ENCODE measurements at regions not wholly inside any gene's neighbourhood (a gene's known extent, or its start where the extent isn't known, plus 50 kb on each side); places are given as distances from the start of the nearest gene placed in this dataset.
"Not testable (repeated sequence)": the region's sequence is repeated elsewhere in the genome, so short reads cannot be mapped to it uniquely, and the experiment has no call there.

- H3K27me3 ChIP-seq; H3K27ac ChIP-seq; intact Hi-C loops (cut with DNase I); H3K4me3 ChIP-seq; DNase-seq; H3K36me3 ChIP-seq (replicated peaks in 1 of 2; ENCODE audit: insufficient read depth in 1 of 2, low read depth in 2 of 2); H3K9me3 ChIP-seq; H3K4me1 ChIP-seq; ATAC-seq: not testable (repeated sequence)
- WGBS, 2 donors: no CpG with 5 or more reads among the region's 8 CpGs
Observed at GRCh38 chr21:7743940-7744339, 2777.4 kb upstream of the TPTE start.

GRCh38 chr21:7744406-7745099, 2776.8 kb upstream of the TPTE start:
- DNase-seq; H3K36me3 ChIP-seq (replicated peaks in 1 of 2; ENCODE audit: insufficient read depth in 1 of 2, low read depth in 2 of 2); H3K9me3 ChIP-seq; H3K27ac ChIP-seq; intact Hi-C loops (cut with DNase I); H3K4me3 ChIP-seq; H3K4me1 ChIP-seq; H3K27me3 ChIP-seq: not testable (repeated sequence)
- peak; percentile 100 for ATAC-seq
- no CpG with 5 or more reads among the region's 49 CpGs for WGBS, 2 donors

GRCh38 chr21:7745100-7745450, 2776.3 kb upstream of the TPTE start:
- no CpG with 5 or more reads among the region's 33 CpGs for WGBS, 2 donors
- H3K27ac ChIP-seq; H3K4me1 ChIP-seq; H3K9me3 ChIP-seq; intact Hi-C loops (cut with DNase I); H3K4me3 ChIP-seq; DNase-seq; H3K36me3 ChIP-seq (replicated peaks in 1 of 2; ENCODE audit: insufficient read depth in 1 of 2, low read depth in 2 of 2); H3K27me3 ChIP-seq: not testable (repeated sequence)
- ATAC-seq: peak; percentile 73

- DNase-seq; H3K27me3 ChIP-seq; H3K36me3 ChIP-seq (replicated peaks in 1 of 2; ENCODE audit: insufficient read depth in 1 of 2, low read depth in 2 of 2); H3K9me3 ChIP-seq; H3K4me3 ChIP-seq; H3K27ac ChIP-seq; ATAC-seq; intact Hi-C loops (cut with DNase I); H3K4me1 ChIP-seq: not testable (repeated sequence)
- 82% methylated on average over 2 of the region's 2 CpGs; no CpG with 5 or more reads in 1 of the 2 donors for WGBS, 2 donors
Observed at GRCh38 chr21:7747964-7748363, 2773.4 kb upstream of the TPTE start.

GRCh38 chr21:7752611-7753010, 2768.8 kb upstream of the TPTE start:
- H3K4me1 ChIP-seq; DNase-seq; intact Hi-C loops (cut with DNase I); H3K4me3 ChIP-seq; ATAC-seq; H3K36me3 ChIP-seq (replicated peaks in 1 of 2; ENCODE audit: insufficient read depth in 1 of 2, low read depth in 2 of 2); H3K27ac ChIP-seq; H3K9me3 ChIP-seq; H3K27me3 ChIP-seq: not testable (repeated sequence)
- no CpG with 5 or more reads among the region's 2 CpGs for WGBS, 2 donors

GRCh38 chr21:7753380-7753877, 2768.0 kb upstream of the TPTE start:
- H3K36me3 ChIP-seq (replicated peaks in 1 of 2; ENCODE audit: insufficient read depth in 1 of 2, low read depth in 2 of 2); DNase-seq; H3K4me1 ChIP-seq; intact Hi-C loops (cut with DNase I); H3K27ac ChIP-seq; H3K27me3 ChIP-seq; ATAC-seq; H3K9me3 ChIP-seq; H3K4me3 ChIP-seq: not testable (repeated sequence)
- 85 to 95% methylated on average over 4 of the region's 11 CpGs for WGBS, 2 donors

- H3K4me1 ChIP-seq; H3K36me3 ChIP-seq (replicated peaks in 1 of 2; ENCODE audit: insufficient read depth in 1 of 2, low read depth in 2 of 2); intact Hi-C loops (cut with DNase I); H3K27me3 ChIP-seq; ATAC-seq; H3K27ac ChIP-seq; H3K9me3 ChIP-seq; H3K4me3 ChIP-seq; DNase-seq: not testable (repeated sequence)
- no CpG with 5 or more reads among the region's 5 CpGs for WGBS, 2 donors
Observed at GRCh38 chr21:7769985-7770384, 2751.4 kb upstream of the TPTE start.

GRCh38 chr21:7774219-7774618, 2747.2 kb upstream of the TPTE start:
- ATAC-seq; H3K27ac ChIP-seq; intact Hi-C loops (cut with DNase I); H3K27me3 ChIP-seq; DNase-seq; H3K4me3 ChIP-seq; H3K36me3 ChIP-seq (replicated peaks in 1 of 2; ENCODE audit: insufficient read depth in 1 of 2, low read depth in 2 of 2); H3K4me1 ChIP-seq; H3K9me3 ChIP-seq: not testable (repeated sequence)
- no CpG with 5 or more reads among the region's 5 CpGs for WGBS, 2 donors

- not testable (repeated sequence) for DNase-seq
Observed at GRCh38 chr21:7775327-7775984, 2745.9 kb upstream of the TPTE start.

GRCh38 chr21:7776035-7776434, 2745.3 kb upstream of the TPTE start:
- H3K27ac ChIP-seq; H3K4me3 ChIP-seq; ATAC-seq; H3K9me3 ChIP-seq; intact Hi-C loops (cut with DNase I); H3K27me3 ChIP-seq; H3K36me3 ChIP-seq (replicated peaks in 1 of 2; ENCODE audit: insufficient read depth in 1 of 2, low read depth in 2 of 2); DNase-seq; H3K4me1 ChIP-seq: not testable (repeated sequence)
- 78 to 83% methylated on average over 1 of the region's 6 CpGs for WGBS, 2 donors

More at GRCh38 chr21:7775327-7775984, 2745.9 kb upstream of the TPTE start:
- ATAC-seq; H3K27ac ChIP-seq; H3K4me3 ChIP-seq; H3K4me1 ChIP-seq; H3K27me3 ChIP-seq; H3K36me3 ChIP-seq (replicated peaks in 1 of 2; ENCODE audit: insufficient read depth in 1 of 2, low read depth in 2 of 2); H3K9me3 ChIP-seq; intact Hi-C loops (cut with DNase I): not testable (repeated sequence)
- 70 to 78% methylated on average over 6 of the region's 7 CpGs for WGBS, 2 donors

- WGBS, 2 donors: no CpG with 5 or more reads among the region's 2 CpGs
- ATAC-seq; DNase-seq; H3K27me3 ChIP-seq; H3K9me3 ChIP-seq; H3K36me3 ChIP-seq (replicated peaks in 1 of 2; ENCODE audit: insufficient read depth in 1 of 2, low read depth in 2 of 2); H3K4me1 ChIP-seq; H3K4me3 ChIP-seq; intact Hi-C loops (cut with DNase I); H3K27ac ChIP-seq: not testable (repeated sequence)
Observed at GRCh38 chr21:7776622-7777021, 2744.8 kb upstream of the TPTE start.

GRCh38 chr21:7777289-7777688, 2744.1 kb upstream of the TPTE start:
- H3K9me3 ChIP-seq; H3K27me3 ChIP-seq; intact Hi-C loops (cut with DNase I); DNase-seq; ATAC-seq; H3K4me1 ChIP-seq; H3K4me3 ChIP-seq; H3K27ac ChIP-seq; H3K36me3 ChIP-seq (replicated peaks in 1 of 2; ENCODE audit: insufficient read depth in 1 of 2, low read depth in 2 of 2): not testable (repeated sequence)
- WGBS, 2 donors: no CpG with 5 or more reads among the region's 11 CpGs
